ENCODE measurements at regions not wholly inside any gene's neighbourhood (a gene's known extent, or its start where the extent isn't known, plus 50 kb on each side); places are given as distances from the start of the nearest gene placed in this dataset.

DNA sequence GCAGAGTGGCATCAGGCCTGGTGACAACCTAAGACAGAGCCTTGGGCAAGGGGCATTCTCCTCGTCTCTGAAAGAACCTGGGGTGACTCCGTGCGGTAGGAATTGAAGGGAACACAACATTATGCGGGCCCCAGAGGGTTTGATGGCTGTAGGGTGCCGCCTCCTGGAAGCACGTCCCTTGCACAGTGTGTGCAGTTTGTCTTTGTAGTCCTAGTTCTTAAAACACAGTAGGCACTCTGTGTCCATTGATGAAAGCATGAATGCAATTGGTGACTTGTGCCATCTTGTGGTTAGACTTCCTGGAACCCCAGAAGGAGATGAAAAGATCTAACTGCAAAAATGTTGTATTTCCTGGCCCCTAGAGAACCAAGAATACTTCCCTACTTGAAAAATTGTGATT, 279.8 kb downstream of the UTP18 start:
- no peak for DNase-seq (ENCODE audit: low read depth in 1 of 2, low spot score in 1 of 2)

DNA sequence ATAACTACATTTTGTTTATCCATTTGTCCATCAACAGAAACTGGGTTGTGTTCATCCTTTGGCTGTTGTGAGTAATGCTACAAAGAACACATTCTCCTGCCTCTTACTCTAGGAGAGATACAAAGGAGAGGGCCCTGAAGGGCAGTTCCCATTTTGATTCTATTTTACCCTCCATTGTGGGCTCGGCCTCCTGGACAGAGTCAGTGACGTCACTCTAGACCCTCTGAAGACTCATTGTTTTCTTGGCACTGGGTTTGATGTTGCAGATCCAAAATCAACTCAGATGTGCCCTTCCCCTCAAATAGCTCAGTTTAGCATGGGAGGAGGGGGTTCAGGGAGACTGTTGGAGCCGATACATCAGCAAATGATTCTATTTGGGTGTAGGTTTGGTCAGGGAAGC, 280.9 kb downstream of the UTP18 start:
- DNase-seq (ENCODE audit: low read depth in 1 of 2, low spot score in 1 of 2): no peak

DNA sequence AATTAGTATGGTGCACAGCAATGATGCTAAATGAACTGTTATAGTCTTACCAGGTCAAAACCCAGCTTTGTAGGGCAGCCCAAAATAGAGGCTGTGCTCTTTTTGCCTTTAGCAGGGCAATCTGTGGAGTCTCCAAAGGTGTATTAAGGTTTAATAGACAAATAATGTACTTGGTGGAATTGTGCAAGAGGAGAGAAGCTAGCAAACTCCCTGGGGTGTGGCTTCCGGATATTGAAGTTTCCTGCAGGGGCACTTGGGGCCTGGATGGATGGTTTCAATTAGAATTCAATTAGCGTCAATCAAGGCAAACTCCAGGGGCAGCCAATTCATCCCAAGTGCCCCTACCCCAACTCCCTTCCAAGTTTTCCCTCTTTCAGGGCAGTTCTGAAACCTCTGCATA, 285.8 kb downstream of the UTP18 start:
- DNase-seq (ENCODE audit: low read depth in 1 of 2, low spot score in 1 of 2): no peak

DNA sequence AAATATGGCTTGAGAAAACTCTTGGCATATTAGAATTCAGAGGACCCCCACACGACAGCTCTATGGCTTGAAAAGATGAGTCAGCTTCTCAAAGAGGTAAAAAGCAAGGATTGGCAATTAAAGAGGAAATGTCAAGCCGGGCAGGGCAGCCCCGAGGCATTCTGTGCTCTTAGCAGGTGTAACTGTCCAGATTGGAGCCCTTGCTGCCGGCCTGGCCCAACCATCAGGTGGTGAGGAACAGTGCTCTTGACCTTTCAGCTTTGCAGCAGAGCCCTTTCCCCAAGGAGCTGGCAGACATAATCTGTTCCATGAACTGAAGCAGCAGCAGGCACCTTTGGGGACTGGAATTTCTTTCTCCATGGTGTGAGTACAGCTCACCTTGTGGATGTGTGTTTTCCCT, 287.8 kb downstream of the UTP18 start:
- DNase-seq (ENCODE audit: low read depth in 1 of 2, low spot score in 1 of 2): no peak

DNA sequence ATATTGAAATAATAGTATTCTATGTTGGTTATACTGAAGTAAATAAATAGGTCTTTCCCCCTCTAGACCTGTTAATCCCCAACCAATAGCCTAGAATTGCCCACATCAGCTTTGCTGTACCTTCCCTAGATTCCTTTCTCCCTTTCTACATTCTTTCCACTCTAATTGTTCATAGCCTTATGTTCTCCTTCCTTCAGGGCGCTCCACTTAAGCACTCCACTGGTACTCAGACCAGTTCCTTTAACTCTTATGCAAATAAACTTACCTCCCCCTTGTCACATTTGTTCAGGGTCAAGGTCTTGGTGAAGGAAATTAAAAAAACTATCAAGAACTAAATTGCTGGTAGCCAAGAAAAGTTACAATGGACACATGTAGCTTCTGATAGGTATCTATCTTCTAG, 294.8 kb downstream of the UTP18 start:
- no peak for DNase-seq (ENCODE audit: low read depth in 1 of 2, low spot score in 1 of 2)

DNA sequence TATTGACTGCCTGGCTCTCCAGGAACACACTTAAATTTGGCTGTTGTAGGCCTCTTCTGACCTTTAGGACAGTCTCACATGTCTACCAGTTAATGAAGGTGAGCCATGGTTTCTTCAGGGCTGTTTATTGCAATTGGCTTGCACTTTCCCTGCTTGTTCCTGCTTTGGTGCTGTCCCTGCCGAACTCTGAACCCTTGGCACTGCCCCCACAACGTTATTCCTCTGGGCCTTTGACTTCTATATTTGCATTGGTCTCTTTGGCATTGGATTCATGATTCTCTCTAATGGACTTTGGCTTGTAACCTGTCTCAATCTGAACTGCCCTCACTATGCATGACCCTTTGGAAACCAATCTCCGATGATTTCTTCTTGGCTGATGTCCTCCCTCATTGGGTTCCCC, 299.4 kb downstream of the UTP18 start:
- DNase-seq (ENCODE audit: low read depth in 1 of 2, low spot score in 1 of 2): no peak

DNA sequence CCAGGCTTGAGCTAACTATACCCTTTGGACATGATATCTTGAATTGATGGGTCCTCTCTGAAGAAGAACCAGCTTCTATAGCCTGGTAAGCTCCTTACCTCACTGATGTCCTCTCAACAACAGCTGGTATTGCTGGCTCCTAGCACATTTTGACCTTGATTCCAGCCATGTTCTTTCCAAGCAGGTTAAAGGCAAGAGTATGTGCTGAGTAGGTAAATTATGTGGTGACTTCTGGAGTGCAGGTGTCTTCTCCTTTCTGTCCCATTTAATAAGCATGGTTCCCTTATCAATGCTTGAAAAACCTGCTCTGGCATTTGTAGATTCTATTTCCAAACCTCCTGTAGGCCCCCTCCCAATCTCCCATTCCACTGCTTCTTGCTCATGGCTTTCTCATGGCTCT, 300.1 kb downstream of the UTP18 start:
- no peak for DNase-seq (ENCODE audit: low read depth in 1 of 2, low spot score in 1 of 2)

DNA sequence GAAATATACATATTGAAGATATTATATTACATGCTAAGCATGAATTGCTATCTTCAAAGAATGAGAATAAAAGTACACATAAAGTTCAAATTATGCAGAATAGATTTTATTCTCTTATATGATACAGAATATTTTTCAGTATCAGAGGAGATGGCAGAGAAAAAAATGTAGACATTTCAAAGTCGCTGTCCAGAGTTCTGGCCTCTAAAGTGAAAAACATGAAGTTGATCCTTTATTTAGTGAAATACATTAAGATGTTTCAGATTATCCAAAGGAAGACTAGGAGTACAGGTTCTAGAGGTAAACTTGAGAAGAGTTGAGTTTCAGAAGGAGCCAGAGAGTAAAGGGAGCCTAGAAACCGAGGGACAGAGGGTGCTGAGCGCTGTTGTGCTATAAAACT, 303.6 kb downstream of the UTP18 start:
- no peak for DNase-seq (ENCODE audit: low read depth in 1 of 2, low spot score in 1 of 2)

DNA sequence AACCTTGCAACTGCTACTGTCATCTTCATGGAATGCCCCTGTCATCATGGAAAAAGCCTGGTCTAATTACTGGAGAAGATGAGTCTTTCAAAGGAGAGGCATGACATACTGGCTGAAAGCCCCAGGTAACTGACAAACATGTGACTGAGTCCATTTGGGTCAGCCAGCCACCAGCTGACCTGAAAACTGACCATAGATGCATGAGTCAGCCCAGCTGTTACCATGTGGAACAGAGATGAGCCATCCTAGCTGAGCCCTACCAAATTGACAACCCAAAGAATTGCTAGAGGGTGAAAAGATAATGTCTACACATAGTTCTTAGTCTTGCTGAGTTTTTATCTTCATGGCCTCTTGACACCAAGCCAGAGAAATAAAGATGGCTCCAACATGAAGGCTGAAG, 311.8 kb downstream of the UTP18 start:
- no peak for DNase-seq (ENCODE audit: low read depth in 1 of 2, low spot score in 1 of 2)

All from activated T-helper 1 cell treated with anti-CD3 and anti-CD28 coated beads, Interleukin-2, amount 50 U/mL, for 16 hours (primary cell).